ENCODE measurements at regions not wholly inside any gene's neighbourhood (a gene's known extent, or its start where the extent isn't known, plus 50 kb on each side); places are given as distances from the start of the nearest gene placed in this dataset.

- no peak overlapping the region for H3K4me3 ChIP-seq (replicated peaks in 1 of 2; ENCODE audit: low read depth in 2 of 2, low read length in 2 of 2)
- DNase-seq (ENCODE audit: low read depth in 2 of 2), result no peak
- no peak for TF ChIP-seq CTCF (IDR thresholded peaks at IDR 0.05; ENCODE audit: low read depth, low read length)
Measured at GRCh38 chr14:43041976-43042375, 1435.3 kb downstream of the LRFN5 start.

- no peak for DNase-seq (ENCODE audit: low read depth in 2 of 2)
- TF ChIP-seq CTCF (IDR thresholded peaks at IDR 0.05; ENCODE audit: low read depth, low read length), result no peak
- no peak overlapping the region for H3K4me3 ChIP-seq (replicated peaks in 1 of 2; ENCODE audit: low read depth in 2 of 2, low read length in 2 of 2)
Measured at GRCh38 chr14:43041207-43041606, 1434.5 kb downstream of the LRFN5 start.

- TF ChIP-seq CTCF (IDR thresholded peaks at IDR 0.05; ENCODE audit: low read depth, low read length), result no peak
- DNase-seq (ENCODE audit: low read depth in 2 of 2), result no peak
- no peak overlapping the region for H3K4me3 ChIP-seq (replicated peaks in 1 of 2; ENCODE audit: low read depth in 2 of 2, low read length in 2 of 2)
Measured at GRCh38 chr14:43039881-43040280, 1433.2 kb downstream of the LRFN5 start.

- H3K4me3 ChIP-seq (replicated peaks in 1 of 2; ENCODE audit: low read depth in 2 of 2, low read length in 2 of 2), result no peak overlapping the region
- no peak for DNase-seq (ENCODE audit: low read depth in 2 of 2)
- no peak for TF ChIP-seq CTCF (IDR thresholded peaks at IDR 0.05; ENCODE audit: low read depth, low read length)
Measured at GRCh38 chr14:43031598-43031997, 1424.9 kb downstream of the LRFN5 start.

GRCh38 chr14:43022094-43022800 lies 1415.6 kb downstream of the LRFN5 start:
- TF ChIP-seq CTCF (IDR thresholded peaks at IDR 0.05; ENCODE audit: low read depth, low read length), result no peak
- no peak for DNase-seq (ENCODE audit: low read depth in 2 of 2)
- no peak overlapping the region for H3K4me3 ChIP-seq (replicated peaks in 1 of 2; ENCODE audit: low read depth in 2 of 2, low read length in 2 of 2)

- H3K4me3 ChIP-seq (replicated peaks in 1 of 2; ENCODE audit: low read depth in 2 of 2, low read length in 2 of 2), result no peak overlapping the region
- no peak for DNase-seq (ENCODE audit: low read depth in 2 of 2)
- no peak for TF ChIP-seq CTCF (IDR thresholded peaks at IDR 0.05; ENCODE audit: low read depth, low read length)
Measured at GRCh38 chr14:43019826-43020225, 1413.2 kb downstream of the LRFN5 start.

- no peak for DNase-seq (ENCODE audit: low read depth in 2 of 2)
- no peak for TF ChIP-seq CTCF (IDR thresholded peaks at IDR 0.05; ENCODE audit: low read depth, low read length)
- H3K4me3 ChIP-seq (replicated peaks in 1 of 2; ENCODE audit: low read depth in 2 of 2, low read length in 2 of 2), result no peak overlapping the region
Measured at GRCh38 chr14:43014338-43014737, 1407.7 kb downstream of the LRFN5 start.
